SKM-1 treated with dmso at 0.1 percent for 144 hours (cell line): ENCODE measurements at regions not wholly inside any gene's neighbourhood (a gene's known extent, or its start where the extent isn't known, plus 50 kb on each side); places are given as distances from the start of the nearest gene placed in this dataset.

Source experiments
- DNase-seq: peaks from one replicate; lab custom pipeline; 2025; ENCODE audit not compliant: unreplicated experiment; lab: John Stamatoyannopoulos, UW

GRCh38 chr10:4533621-4534020 is 292.4 kb upstream of the AKR1E2 start:
- DNase-seq: no peak

- DNase-seq: no peak
These were observed 293.0 kb upstream of the AKR1E2 start for GRCh38 chr10:4532976-4533375.

GRCh38 chr10:4532467-4532866 is 293.5 kb upstream of the AKR1E2 start:
- no peak for DNase-seq

GRCh38 chr10:4532011-4532410 is 294.0 kb upstream of the AKR1E2 start:
- DNase-seq: no peak

DNA sequence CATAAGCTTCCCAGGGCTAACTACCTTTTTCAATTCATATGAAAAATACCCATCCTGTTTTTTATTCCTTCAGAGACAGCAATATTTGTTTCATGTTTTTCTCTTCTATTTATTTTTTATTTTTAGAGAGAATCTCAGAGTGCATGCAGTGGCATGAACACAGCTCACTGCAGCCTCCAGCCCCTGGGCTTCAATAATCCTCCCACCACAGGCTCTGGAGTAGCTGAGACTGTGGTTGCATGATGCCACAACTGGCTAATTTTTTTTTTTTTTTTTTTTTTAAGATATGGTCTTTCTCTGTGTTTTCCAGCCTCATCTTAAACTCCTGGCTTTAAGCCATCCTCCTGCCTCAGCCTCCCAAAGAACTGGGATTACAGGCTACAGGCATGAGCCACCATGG is 296.7 kb upstream of the AKR1E2 start:
- DNase-seq: no peak

- DNase-seq: no peak
These were observed 298.6 kb upstream of the AKR1E2 start for GRCh38 chr10:4527281-4527970.

GRCh38 chr10:4526311-4526731 is 299.7 kb upstream of the AKR1E2 start:
- DNase-seq: no peak

GRCh38 chr10:4525103-4525502 is 300.9 kb upstream of the AKR1E2 start:
- no peak for DNase-seq

- no peak for DNase-seq
These were observed 303.6 kb upstream of the AKR1E2 start for GRCh38 chr10:4522296-4523000.

- peak; percentile 0 for DNase-seq
These were observed 306.2 kb upstream of the AKR1E2 start for GRCh38 chr10:4519658-4520402.

GRCh38 chr10:4517746-4518145 is 308.3 kb upstream of the AKR1E2 start:
- no peak for DNase-seq

DNA sequence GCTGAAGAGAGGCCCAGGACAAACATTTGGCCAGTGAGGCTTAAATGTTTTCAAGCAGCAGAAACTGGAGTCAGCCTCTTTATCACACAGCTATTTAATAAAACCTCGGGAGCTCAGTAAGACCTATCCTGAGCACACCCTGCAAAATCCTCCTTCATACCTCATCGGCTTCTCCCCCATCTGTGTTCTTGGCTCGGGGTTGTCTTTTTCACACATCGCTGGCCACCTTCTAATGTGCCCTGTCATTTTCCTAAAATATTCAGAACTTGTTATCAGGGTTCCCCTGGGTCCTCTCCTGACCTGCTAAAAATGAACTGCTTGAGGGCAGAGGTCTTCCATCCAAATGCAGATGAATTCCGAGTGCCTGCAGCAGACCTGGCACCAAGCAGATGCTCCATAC is 310.3 kb upstream of the AKR1E2 start:
- DNase-seq: no peak

DNA sequence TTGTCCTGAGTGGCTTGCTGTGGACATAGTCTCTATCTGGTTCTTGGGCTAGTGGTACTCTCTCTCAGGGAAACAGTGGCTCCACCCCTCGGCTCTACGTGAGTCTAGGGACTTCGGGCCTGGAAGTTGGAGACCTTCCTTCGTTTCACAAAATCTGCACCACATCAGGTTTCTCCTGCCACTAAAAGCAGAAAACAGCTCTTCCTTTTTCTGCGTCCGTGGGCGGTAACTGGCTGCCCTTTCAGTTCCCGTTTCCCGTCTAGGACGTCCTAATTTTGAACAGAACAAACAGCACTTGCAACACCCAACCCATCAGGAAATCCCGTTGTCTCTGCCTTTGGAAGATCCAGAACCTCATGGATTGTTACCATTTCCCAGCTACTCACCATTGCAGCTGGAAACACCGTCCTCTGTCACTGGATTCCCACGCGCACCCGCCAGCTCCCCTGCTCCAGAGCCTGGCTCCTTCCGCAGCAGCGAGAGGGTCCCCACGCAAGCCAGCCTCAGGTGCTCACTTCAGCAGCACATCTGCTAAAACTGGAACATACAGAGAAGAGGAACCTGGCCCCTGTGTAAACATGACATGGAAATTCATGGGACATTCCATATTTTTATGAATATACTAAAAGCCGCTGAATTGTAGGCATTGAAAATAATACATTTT is 311.4 kb upstream of the AKR1E2 start:
- DNase-seq: peak; percentile 45

GRCh38 chr10:4512671-4513240 is 313.3 kb upstream of the AKR1E2 start:
- DNase-seq: no peak

- DNase-seq: no peak
These were observed 313.8 kb upstream of the AKR1E2 start for GRCh38 chr10:4512196-4512595.

GRCh38 chr10:4511509-4511908 is 314.5 kb upstream of the AKR1E2 start:
- DNase-seq: no peak

- no peak for DNase-seq
These were observed 316.6 kb upstream of the AKR1E2 start for GRCh38 chr10:4509405-4509804.

- no peak for DNase-seq
These were observed 319.9 kb upstream of the AKR1E2 start for GRCh38 chr10:4506095-4506494.

- no peak for DNase-seq
These were observed 321.5 kb upstream of the AKR1E2 start for GRCh38 chr10:4504550-4504949.

DNA sequence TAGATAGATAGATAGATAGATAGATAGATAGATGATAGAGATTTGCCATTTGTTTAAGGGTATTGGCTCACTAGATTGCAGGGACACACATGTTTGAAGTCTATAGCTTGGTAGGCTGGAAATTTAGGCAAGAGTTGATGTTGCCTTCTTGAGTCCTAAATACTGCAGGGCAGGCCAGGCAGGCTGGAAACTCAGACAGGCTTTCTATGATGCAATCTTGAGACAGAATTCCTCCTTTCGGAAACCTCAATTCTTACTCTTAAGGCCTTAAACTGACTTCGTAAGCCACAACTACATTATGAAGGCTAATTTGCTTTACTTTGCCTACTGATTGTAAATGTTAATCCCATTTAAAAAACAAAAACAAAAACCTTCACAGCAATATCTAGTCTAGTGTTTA is 322.9 kb upstream of the AKR1E2 start:
- no peak for DNase-seq

DNA sequence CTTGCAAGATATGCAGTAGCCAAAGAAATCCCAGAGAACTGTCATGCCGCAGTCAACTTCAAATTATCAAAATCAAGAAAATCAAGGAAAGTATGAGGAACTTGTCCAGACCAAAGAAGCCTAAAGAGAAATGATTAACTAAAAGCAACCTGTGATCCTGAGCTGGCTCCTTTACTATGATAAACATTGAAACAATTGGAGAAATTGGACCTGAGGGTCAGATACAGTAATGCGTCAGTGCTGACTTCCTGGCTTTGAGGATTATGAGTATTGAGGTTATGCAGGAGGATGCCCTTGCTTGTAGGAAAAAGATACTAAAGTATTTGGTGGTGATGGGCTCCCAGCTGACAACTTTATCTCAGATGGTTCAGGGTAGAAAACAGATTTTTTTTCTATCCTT is 324.7 kb upstream of the AKR1E2 start:
- DNase-seq: no peak
